Epidermal melanocyte (primary cell): ENCODE measurements at regions not wholly inside any gene's neighbourhood (a gene's known extent, or its start where the extent isn't known, plus 50 kb on each side); places are given as distances from the start of the nearest gene placed in this dataset.
A peak's percentile ranks its signal among the peaks of the same experiment; 100 is the strongest.
"Not testable (repeated sequence)": the region's sequence is repeated elsewhere in the genome, so short reads cannot be mapped to it uniquely, and the experiment has no call there.

ENCODE experiments used
- DNase-seq: peaks from one replicate; pipeline ENCODE4 v3.0.0; 2011; ENCODE audit warnings: low spot score; ENCODE audit not compliant: insufficient read length

DNA sequence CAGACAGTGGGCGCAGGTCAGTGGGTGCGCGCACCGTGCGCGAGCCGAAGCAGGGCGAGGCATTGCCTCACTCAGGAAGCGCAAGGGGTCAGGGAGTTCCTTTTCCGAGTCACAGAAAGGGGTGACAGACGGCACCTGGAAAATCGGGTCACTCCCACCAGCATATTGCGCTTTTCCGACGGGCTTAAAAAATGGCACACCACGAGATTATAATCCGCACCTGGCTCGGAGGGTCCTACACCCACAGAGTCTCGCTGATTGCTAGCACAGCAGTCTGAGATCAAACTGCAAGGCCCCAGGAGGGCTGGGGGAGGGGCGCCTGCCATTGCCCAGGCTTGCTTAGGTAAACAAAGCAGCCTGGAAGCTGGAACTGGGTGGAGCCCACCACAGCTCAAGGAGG is 372.2 kb downstream of the NKX6-1 start:
- not testable (repeated sequence) for DNase-seq

DNA sequence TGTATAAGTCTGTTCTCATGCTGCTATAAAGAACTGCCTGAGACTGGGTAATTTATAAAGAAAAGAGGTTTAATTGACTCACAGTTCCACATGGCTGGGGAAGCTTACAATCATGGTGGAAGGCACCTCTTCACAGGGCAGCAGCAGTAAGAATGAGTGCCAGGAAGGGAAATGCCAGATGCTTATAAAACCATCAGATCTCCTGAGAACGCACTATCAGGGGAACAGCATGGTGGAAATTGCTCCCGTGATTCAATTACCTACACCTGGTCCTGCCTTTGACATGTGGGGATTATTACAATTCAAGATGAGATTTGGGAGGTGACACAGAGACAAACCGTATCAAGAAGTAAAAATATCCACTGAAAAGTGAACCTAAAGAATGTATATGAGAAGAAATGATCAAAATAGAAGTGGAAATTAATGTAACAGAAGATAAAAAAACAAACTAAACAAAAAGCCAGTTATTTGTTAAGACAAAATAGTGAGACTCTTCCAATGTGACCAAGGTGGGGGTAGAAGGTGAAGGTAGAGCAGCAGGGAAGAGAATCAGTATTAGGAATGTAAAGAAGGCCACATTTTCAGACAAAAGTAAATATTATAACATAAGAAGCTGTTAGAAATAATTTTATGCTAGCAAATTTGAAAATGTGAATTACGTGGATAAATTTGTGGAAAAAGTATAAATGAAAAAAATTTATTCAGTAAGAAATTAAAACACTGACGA is 372.9 kb downstream of the NKX6-1 start:
- no peak for DNase-seq

DNA sequence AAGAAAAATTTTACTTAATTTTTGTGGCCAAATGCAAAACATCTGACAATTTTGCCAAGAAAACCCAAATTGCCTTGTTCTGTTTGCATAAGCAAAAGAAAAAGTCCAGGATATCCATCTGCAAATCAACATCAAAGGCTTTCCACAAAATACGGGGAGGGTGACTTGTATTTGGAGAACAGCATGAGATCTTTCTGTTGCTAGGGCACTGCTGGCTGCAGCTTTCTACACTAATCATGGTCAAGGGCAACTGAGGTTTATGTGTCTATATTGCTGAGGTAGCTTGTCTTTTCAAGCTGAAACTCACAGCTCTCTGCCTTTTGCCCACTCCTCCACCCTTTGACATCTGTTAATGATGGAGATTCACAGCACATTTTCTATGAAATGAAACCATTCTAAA is 389.1 kb downstream of the NKX6-1 start:
- no peak for DNase-seq

DNA sequence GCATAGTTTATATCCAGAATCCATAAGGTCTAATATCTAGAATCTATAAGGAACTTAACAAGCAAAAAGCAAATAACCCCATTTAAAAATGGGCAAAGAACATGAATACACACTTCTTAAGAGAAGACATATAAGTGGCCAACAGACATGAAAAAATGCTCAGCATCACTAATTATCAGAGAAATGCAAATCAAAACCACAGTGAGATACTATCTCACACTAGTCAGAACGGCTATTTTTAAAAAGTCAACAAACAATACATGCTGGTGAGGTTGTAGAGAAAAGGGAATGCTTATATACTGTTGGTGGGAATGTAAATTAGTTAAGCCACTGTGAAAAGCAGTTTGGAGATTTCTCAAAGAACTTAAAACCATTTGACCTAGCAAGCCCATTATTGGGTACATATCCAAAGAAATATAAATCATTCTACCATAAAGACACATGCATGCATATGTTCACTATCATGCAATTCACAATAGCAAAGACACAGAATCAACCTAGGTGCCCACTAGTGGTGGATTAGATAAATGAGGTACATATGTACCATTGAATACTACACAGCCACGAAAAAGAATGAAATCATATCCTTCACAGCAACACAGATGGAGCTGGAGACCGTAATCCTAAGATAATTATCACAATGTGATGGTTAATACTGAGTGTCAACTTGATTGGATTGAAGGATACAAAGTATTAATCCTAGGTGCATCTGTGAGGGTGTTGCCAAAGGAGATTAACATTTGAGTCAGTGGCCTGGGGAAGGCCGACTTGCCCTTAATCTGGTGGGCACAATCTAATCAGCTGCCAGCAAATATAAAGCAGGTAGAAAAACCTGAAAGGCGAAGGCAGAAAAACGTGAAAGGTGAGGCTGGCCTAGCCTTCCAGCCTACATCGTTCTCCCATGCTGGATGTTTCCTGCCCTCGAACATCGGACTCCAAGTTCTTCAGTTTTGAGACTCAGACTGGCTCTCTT is 397.2 kb downstream of the NKX6-1 start:
- DNase-seq, result not testable (repeated sequence)

DNA sequence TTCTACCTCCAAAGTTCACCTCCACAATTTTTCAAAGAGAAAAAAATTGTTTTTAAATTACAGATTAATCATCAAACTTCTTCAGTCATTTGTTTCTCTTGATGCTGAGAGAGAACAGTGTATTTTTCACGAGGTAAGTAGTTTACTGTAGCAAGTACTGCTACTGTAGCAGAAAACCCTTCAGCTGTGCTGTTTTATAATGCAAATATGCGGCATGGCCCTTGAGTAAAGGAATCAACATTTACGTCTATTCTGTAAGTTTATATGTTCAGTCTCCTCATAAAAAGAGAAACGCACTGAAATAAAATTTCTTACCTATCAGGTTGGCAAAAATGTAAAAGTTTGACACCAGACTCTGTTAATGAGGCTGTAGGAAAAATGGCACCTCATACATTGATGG is 399.0 kb downstream of the NKX6-1 start:
- DNase-seq, result no peak

DNA sequence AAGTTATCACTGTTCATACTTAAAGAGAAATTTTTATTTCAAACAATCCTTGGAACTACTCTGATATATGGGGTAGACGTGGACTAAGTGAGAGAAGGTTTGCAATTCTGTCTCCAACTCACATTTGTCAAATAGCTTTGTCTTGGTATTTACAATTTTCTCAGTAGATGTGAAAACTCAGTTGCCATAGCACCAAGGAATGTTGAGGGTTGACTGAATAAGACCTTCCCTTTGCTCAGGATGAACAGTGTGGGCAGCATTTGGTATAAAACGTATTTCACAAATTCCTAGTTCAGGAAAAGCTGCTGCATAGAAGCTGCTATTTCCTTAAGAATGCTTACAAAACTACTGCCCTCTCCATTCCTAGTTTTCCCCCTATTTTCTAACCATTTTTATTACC is 399.5 kb downstream of the NKX6-1 start:
- no peak for DNase-seq

DNA sequence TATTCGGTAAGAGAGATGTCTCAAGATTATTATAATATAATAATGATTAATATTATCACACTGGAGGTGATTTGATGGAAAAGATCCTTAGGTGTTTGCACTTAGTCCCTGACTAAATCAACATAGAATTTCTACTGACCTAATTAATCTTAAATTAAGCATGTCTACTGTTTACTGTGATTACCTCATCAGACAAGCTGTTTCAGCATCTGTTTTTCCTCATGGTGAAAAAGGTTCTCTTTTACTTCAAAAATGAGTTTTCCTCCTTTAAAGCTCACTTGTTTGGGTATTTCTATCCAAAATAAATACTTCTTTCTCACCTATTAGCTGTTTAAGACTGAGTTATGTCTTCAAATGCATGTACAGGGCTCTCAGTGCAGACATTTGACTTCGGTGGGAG is 407.8 kb downstream of the NKX6-1 start:
- DNase-seq, result no peak

DNA sequence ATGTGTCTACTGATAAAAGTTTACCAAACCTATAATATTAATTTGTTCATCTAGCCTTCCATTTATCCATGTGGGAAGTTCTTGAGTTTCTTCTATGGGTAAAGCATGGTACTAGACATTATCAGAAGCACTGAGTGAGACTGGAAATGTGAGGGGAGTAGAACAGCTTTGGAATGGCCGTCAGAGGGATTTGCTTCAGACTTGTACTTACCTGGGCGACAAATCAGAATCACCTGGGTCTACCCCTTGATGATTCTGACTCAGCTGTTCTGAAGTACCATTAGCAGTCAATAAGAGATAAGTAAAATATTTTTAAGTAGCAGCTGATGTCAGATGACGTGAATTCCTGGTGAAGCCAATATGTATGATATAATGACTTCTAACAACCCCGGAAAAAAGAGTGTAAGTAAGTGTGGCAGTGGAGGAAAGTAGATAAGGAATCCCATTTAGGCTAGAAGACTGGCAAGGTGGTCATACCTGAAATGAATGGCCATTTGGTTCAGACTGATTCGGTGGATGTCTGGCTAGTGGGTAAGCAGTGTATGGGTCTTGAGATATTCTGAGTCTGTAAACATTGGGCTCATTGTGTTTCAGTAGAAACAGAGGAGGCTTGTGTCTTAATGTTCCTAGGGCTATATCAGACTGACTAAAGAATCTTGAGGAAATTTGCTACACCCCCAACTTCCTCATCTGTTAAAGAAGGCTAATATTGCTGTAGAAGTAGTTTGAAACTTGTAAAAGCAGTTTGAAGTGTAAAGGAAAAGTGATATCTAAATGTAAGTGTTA is 409.2 kb downstream of the NKX6-1 start:
- peak; percentile 49 for DNase-seq

DNA sequence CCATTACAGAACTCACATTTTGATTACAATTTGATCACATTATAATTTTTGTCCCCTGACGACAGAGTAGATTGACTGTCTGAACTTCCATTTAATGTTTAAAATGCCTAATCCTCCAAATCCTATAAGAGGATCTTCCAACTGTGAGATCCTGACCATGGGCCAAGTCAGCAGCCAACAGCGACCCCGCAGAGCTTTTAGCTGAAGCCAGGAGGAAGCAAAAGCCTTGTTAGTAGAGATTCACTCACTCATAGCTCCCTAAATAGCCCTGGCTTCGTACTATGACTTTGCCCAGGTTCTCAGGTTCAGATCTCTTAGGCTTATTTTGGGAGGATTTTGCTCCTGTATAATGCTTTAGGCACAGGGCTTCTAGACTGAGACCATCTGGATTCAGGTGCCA is 413.1 kb downstream of the NKX6-1 start:
- DNase-seq, result no peak

DNA sequence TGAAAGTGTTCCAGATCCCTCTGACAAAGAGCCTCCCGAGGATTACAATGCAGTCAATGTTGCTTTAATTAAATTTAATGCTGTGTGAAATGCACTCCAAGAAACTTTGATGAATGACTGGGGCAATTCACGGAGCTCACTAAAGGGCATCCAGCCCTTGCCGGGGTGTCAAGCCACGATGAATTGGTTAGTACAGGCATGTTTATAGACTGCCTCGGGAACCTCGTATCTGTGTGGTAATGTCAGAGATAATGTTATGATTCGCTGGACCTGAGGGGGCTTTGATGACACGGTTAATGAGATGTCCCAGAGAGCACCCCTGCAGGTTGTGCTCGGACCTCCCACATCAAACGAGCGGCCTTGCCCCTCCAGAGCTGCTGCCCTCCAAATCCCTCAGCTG is 428.8 kb downstream of the NKX6-1 start:
- peak; percentile 31 for DNase-seq

DNA sequence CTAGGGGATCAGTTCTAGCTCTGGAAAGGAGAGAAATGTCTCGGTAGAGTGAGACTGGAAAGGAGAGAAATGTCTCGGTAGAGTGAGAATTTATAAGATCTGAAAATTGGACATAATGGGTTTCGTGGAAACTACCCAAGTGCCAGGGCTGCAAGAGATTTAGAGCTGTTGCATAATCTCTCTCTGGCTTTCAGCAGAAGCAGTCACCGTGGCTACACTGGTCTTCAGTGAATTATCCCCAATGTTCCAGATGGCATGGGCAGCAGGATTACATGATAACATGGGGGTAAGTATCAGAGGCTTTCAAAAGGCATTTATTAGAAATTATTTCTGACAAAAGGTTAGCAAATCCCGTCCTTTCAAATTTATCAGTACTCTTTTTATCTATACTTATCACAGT is 435.5 kb downstream of the NKX6-1 start:
- no peak for DNase-seq

DNA sequence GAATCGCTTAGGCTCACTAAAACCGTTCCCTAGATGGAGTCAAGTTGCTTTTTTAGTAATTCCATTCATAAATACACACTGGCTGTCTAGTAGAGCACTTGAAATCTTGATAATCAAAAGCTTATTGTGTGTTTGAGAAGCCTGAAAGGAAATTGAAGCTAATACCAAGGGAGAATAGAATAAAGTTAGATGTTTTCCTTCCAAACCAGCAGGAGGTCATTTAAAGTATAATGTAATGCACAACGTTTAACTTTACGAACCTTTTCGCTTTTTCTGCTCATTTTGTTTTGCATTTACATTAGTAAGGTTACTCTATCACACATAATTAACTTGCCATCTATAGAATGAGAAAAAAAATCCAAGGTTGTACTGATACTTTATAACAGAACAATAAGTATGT is 440.9 kb downstream of the NKX6-1 start:
- peak; percentile 24 for DNase-seq

DNA sequence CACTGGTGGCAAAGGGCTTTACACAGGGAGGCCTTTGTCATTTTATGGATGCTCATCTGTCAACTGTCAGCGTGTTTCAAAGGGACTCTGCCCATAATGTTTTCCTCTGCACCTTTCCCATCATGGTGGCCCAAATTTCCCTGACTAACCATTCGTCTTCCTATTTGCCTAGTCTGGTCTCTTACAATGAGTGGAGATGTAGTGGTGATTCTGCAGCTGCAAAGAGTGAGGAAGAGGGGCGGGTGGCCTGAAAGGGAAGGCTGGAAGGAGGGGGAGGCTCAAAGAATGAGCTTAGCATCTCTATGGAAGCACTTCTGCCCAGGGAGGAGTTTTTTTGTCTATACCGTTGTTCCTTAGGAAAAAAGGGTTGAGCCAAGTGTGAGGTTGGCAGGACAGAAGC is 447.5 kb downstream of the NKX6-1 start:
- DNase-seq, result no peak

DNA sequence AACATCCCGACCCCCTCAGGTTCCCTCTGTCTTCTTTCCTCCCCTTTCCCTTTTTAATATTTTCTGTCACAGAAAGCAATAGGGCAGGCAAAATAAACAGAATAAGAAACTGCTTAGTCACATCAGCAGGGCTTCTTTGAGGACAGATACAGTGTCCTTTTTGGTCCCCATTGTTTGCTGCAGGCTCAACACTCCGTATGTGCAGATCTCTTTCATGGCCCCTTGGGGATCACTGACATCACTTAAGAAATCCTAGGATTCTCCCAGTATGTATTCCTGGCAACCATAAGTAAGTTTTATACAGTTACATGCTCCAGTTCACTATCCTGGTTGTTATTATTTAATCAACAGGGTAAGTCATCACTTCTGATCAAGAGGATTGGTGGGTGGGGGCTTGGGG is 448.0 kb downstream of the NKX6-1 start:
- DNase-seq, result no peak

DNA sequence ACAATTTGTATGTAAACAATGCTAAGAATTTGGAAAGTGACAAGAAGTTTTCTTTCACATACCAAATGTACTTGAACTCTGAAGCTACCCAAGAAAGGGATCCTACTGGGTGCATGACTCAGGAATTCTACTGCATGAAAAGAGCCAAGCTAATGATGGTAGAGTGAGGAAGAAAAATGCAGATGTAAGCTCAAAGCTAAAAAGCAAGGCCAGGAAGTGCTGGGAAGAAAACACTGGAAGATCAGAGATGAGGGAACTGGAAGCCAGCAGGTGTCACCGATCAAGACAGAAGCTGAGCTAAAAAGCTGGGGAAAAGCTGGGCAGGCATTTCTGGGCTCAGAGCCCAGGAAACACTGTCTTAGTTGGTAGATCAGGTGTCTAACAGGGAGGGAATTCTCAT is 449.1 kb downstream of the NKX6-1 start:
- DNase-seq, result no peak

DNA sequence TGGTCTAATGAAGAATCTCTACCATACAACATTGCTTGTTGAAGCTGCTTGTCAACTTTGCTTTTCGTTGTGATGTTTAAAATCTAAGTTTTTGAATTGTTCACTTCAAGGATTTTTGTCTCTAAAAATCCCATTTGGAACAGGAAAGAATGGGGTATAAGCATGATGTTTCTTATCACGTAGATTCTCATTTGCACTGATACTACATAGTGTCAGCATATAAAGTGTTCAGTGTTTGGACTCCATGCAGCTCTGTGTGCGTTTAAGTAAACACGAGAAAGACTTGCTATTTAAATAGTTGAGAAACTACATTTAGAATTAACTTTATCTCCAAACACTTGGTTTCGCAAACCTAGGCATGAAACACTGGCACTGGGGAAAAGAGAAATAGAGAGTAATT is 452.5 kb downstream of the NKX6-1 start:
- no peak for DNase-seq

DNA sequence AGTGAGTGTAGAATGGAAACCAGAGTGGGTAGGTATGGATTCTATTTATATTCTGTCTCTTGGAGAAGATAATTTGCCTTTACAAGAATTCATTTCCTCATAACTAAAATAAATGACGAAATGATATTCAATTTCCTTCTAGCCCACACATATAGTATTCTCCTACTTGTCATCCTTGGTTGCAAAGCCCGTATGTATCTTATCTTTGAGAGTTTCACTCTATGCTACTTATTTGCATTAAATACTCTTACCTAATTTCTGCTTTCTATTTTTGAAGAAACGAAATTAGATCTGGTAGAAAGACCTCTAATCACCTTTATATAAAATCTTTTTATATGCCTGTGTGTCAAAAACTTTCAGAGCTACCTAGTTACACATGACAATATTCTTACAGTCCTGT is 457.7 kb downstream of the NKX6-1 start:
- no peak for DNase-seq

DNA sequence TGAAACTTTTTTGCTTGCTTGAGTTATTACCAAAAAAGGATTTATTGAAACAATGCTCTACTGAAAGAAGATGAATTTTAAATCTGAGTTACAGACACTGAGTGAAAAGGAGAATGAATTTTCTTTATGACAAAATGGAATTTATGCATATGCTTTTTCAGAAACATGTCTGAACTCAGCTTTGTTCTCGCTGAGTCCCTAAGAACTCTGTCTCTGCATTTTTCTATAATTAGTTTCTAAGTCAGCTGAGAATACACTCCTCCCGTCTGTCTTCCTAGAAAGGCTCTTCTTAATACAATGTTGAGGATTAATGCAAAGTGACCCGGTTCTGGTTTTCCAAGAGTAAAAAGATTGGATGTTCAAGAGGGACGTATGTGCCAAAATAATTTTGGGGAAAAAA is 463.5 kb downstream of the NKX6-1 start:
- DNase-seq, result no peak

DNA sequence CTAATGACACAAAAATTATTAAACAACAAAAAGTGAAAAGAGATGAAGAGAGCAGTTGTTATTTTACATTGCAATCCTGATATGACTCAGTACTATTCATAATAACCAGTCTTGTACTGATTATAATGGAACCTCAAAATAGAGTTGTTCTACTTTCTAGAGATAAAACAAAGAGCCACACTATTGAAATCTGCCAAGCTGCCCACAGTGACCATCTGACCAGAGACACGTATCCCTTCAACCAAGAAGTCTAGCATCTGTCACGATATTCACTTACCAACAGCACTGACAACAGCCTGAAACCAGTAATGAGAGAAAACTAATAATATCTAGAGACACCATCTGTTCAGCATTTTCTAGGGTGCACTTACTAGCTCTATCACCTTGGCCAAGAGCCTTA is 466.7 kb downstream of the NKX6-1 start:
- DNase-seq, result no peak

DNA sequence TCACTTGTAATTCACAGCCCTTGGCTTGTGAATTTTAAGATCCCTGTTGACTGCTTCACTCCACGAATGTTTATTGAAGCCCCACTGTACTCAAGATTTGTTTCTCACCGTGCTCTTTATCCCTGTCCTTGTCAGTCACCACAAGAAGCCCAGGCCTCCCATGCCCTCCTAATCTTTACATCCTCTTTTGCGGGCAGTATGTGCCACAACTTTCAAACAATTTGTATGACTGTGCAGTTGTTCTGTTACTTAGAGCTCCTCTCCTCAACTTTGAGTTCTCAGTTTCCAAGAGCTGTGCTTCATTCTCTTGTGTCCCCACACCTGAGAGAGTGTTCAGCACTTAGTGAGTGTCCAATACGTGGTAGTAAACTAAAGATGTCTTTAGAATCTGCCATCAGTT is 467.7 kb downstream of the NKX6-1 start:
- DNase-seq, result no peak

DNA sequence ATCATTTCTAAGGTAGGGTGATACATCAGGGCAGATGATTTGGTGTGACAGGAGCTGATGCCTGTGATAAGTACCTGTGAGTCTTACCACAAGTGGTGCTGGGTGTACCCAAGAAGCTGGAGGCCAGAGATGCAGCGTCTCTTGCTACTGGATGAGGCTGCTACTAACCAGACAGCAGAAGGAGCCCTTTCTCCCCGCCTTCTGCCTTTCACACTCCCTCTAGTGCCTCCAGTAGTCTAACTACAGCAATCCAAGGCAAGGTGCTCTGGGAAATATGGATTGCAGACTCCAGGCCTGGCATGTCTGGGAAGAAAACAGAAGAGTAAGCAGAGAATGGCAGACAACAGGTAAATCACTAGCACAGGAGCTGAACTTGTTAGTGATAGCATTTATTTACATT is 470.8 kb downstream of the NKX6-1 start:
- DNase-seq, result no peak

DNA sequence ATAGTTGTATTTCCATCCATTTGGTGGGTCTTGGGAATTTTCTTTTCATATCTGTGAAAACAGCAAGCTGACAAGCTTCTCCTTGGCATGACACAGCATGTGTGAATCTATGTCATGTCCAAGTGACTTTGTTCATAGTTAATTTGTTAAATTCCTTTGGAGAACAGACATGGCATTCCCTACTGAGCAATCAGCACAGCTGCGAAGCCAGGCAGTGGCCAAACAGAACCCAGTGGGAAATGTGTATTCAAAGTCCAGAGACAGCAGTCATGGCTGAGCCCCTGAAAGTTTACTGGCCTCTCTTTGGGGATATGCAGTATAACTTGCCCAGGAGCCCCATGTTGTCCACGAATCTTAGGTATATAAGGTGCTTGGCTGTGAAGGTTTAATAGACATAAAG is 474.7 kb downstream of the NKX6-1 start:
- DNase-seq, result no peak
